Activated B cell treated with CpG ODN at 0.5 μM for 24 hours (primary cell): ENCODE measurements at regions not wholly inside any gene's neighbourhood (a gene's known extent, or its start where the extent isn't known, plus 50 kb on each side); places are given as distances from the start of the nearest gene placed in this dataset.
A peak's percentile ranks its signal among the peaks of the same experiment; 100 is the strongest.

ENCODE experiments used
- ATAC-seq: fragments of 200-7000 bp; cut with Tn5 transposase; one replicate; pipeline ENCODE4 v1.10.0; 2021; ENCODE audit warnings: low read depth, mild to moderate bottlenecking, moderate library complexity
- CTCF ChIA-PET: fragments of 350-600 bp; sonication (Branson Sonifier 250); formaldehyde crosslinking; loops from one replicate; lab custom pipeline; 2021; ENCODE audit warnings: antibody characterized with exemption; lab: Charles Lee
- POLR2A ChIA-PET: fragments of 350-600 bp; sonication (Branson Sonifier 250); formaldehyde crosslinking; loops from one replicate; lab custom pipeline; 2021; ENCODE audit warnings: antibody characterized with exemption; lab: Charles Lee
- DNase-seq: peaks from one replicate; pipeline ENCODE4 v3.0.0; 2022
- H3K27ac Mint-ChIP-seq: one replicate; pipeline ENCODE4 v1.8.0; 2020; ENCODE audit warnings: mixed read lengths
- H3K27me3 Mint-ChIP-seq: one replicate; pipeline ENCODE4 v1.8.0; 2021; ENCODE audit warnings: mixed read lengths
- H3K36me3 Mint-ChIP-seq: one replicate; pipeline ENCODE4 v1.8.0; 2021; ENCODE audit warnings: low read depth, mixed read lengths
- H3K4me1 Mint-ChIP-seq: one replicate; pipeline ENCODE4 v1.8.0; 2021; ENCODE audit warnings: mixed read lengths
- H3K4me3 Mint-ChIP-seq: one replicate; pipeline ENCODE4 v1.8.0; 2020; ENCODE audit warnings: mild to moderate bottlenecking, mixed read lengths
- H3K9me3 Mint-ChIP-seq: one replicate; pipeline ENCODE4 v1.8.0; 2020; ENCODE audit warnings: mixed read lengths
- CTCF ChIP-seq: fragments of 200-600 bp; IDR thresholded peaks from one replicate; pipeline ENCODE4 v1.8.0; 2022; ENCODE audit warnings: antibody characterized with exemption, mild to moderate bottlenecking
- intact Hi-C: fragments of 100-400 bp; cut with micrococcal nuclease; formaldehyde crosslinking; loops from one replicate; pipeline ENCODE4 v1.15.1; 2024

- ChIA-PET CTCF (interaction anchor here (2.7 kb wide), 1 partner anchor 41 kb away, joined by 6 read pairs; no protein-coding TSS in a partner anchor), POLR2A (interaction anchor here (0.5 kb wide), 1 partner anchor 1014 kb away, joined by 5 read pairs; no protein-coding TSS in a partner anchor)
- peaks cover 19% of the 10 kb centered on the region for H3K4me1 Mint-ChIP-seq
- ATAC-seq = peak; percentile 88
- no peaks in the 10 kb centered on the region for H3K36me3 Mint-ChIP-seq
- H3K27ac Mint-ChIP-seq = peak overlapping the region; percentile 94
- DNase-seq = no peak
- intact Hi-C loops = loop anchor here (2.0 kb wide), 1 partner anchor 110 kb away; no protein-coding TSS in a partner anchor
- TF ChIP-seq CTCF = no peak
- H3K4me3 Mint-ChIP-seq = peak overlapping the region; percentile 80
- H3K27me3 Mint-ChIP-seq = peaks cover 8% of the 10 kb centered on the region
- H3K9me3 Mint-ChIP-seq = peaks cover 5% of the 10 kb centered on the region
Observed at GRCh38 chr3:184472723-184473428, 88.7 kb upstream of the EPHB3 start.

GRCh38 chr3:184474897-184475296, 86.7 kb upstream of the EPHB3 start:
- Mint-ChIP-seq H3K4me1 (peaks cover 19% of the 10 kb centered on the region), H3K4me3 (no peak overlapping the region), H3K27me3 (peaks cover 8% of the 10 kb centered on the region), H3K9me3 (peaks cover 5% of the 10 kb centered on the region), H3K27ac (no peak overlapping the region), H3K36me3 (no peaks in the 10 kb centered on the region)
- ATAC-seq (no peak), DNase-seq (no peak)
- ChIA-PET POLR2A (interaction anchor here (0.7 kb wide), 2 partner anchors 9 to 189 kb away, joined by 3 to 4 read pairs; no protein-coding TSS in a partner anchor), CTCF (interaction anchor here (2.7 kb wide), 1 partner anchor 39 kb away, joined by 6 read pairs; no protein-coding TSS in a partner anchor)
- TF ChIP-seq CTCF = no peak
- intact Hi-C loops = no loop called here

- ChIA-PET POLR2A (no interaction called here), CTCF (no interaction called here)
Observed at GRCh38 chr3:184477940-184478339, 83.6 kb upstream of the EPHB3 start.

GRCh38 chr3:184479426-184480126, 82.0 kb upstream of the EPHB3 start:
- Mint-ChIP-seq H3K9me3 (no peaks in the 10 kb centered on the region), H3K4me1 (peaks cover 6% of the 10 kb centered on the region), H3K27me3 (peaks cover 18% of the 10 kb centered on the region), H3K27ac (no peak overlapping the region), H3K36me3 (no peaks in the 10 kb centered on the region), H3K4me3 (no peak overlapping the region)
- CTCF ChIA-PET = no interaction called here
- POLR2A ChIA-PET = no interaction called here
- DNase-seq (no peak), ATAC-seq (no peak)
- TF ChIP-seq CTCF = no peak
- intact Hi-C loops = no loop called here

More at GRCh38 chr3:184477940-184478339, 83.6 kb upstream of the EPHB3 start:
- H3K4me1 Mint-ChIP-seq = peaks cover 12% of the 10 kb centered on the region
- peaks cover 18% of the 10 kb centered on the region for H3K27me3 Mint-ChIP-seq
- no peak for DNase-seq
- peaks cover 5% of the 10 kb centered on the region for H3K9me3 Mint-ChIP-seq
- no peak overlapping the region for H3K27ac Mint-ChIP-seq
- no peaks in the 10 kb centered on the region for H3K36me3 Mint-ChIP-seq
- intact Hi-C loops = no loop called here
- ATAC-seq = no peak
- no peak overlapping the region for H3K4me3 Mint-ChIP-seq
- no peak for TF ChIP-seq CTCF

- H3K27ac Mint-ChIP-seq = no peak overlapping the region
- no peak for ATAC-seq
- DNase-seq = no peak
- H3K27me3 Mint-ChIP-seq = peaks cover 18% of the 10 kb centered on the region
- ChIA-PET CTCF (no interaction called here), POLR2A (interaction anchor here (0.7 kb wide), 1 partner anchor 12 kb away, joined by 3 read pairs; no protein-coding TSS in a partner anchor)
- H3K9me3 Mint-ChIP-seq = no peaks in the 10 kb centered on the region
- no peak overlapping the region for H3K4me3 Mint-ChIP-seq
- intact Hi-C loops = no loop called here
- no peaks in the 10 kb centered on the region for H3K36me3 Mint-ChIP-seq
- no peak for TF ChIP-seq CTCF
- H3K4me1 Mint-ChIP-seq = peaks cover 6% of the 10 kb centered on the region
Observed at GRCh38 chr3:184480831-184481230, 80.8 kb upstream of the EPHB3 start.
